H9 (cell line): ENCODE measurements at regions not wholly inside any gene's neighbourhood (a gene's known extent, or its start where the extent isn't known, plus 50 kb on each side); places are given as distances from the start of the nearest gene placed in this dataset.
"Not testable (repeated sequence)": the region's sequence is repeated elsewhere in the genome, so short reads cannot be mapped to it uniquely, and the experiment has no call there.

Source experiments
- DNase-seq: peaks from one replicate; pipeline ENCODE4 v3.0.0-alpha.2; 2017
- H2AFZ ChIP-seq: one replicate; pipeline ENCODE4 v1.6.1; 2013; ENCODE audit warnings: mild to moderate bottlenecking, low read length, control low read depth, moderate library complexity
- H2AK5ac ChIP-seq: 2 replicates; pipeline ENCODE4 v1.6.1; 2013; ENCODE audit warnings: low read length, control low read depth, mixed read lengths; ENCODE audit not compliant: insufficient read length
- H2BK120ac ChIP-seq: one replicate; pipeline ENCODE4 v1.6.1; 2013; ENCODE audit warnings: low read depth, mild to moderate bottlenecking, low read length, control low read depth, inconsistent platforms; ENCODE audit not compliant: poor library complexity, severe bottlenecking
- H2BK12ac ChIP-seq: 2 replicates; pipeline ENCODE4 v1.6.1; 2013; ENCODE audit warnings: low read length, control low read depth, mixed read lengths, low read depth; ENCODE audit not compliant: insufficient read length
- H2BK15ac ChIP-seq: 2 replicates; pipeline ENCODE4 v1.6.1; 2013; ENCODE audit warnings: low read depth, low read length, control low read depth
- H2BK20ac ChIP-seq: one replicate; pipeline ENCODE4 v1.6.1; 2013; ENCODE audit warnings: low read depth, mild to moderate bottlenecking, low read length, control low read depth, inconsistent platforms; ENCODE audit not compliant: poor library complexity, severe bottlenecking
- H2BK5ac ChIP-seq: 2 replicates; pipeline ENCODE4 v1.6.1; 2013; ENCODE audit warnings: low read length, control low read depth, mixed read lengths; ENCODE audit not compliant: insufficient read length
- H3K14ac ChIP-seq: 2 replicates; pipeline ENCODE4 v1.6.1; 2013; ENCODE audit warnings: low read length, control low read depth; ENCODE audit not compliant: insufficient read depth
- H3K18ac ChIP-seq: 2 replicates; pipeline ENCODE4 v1.6.1; 2013; ENCODE audit warnings: low read depth, mild to moderate bottlenecking, mixed read lengths, low read length, control low read depth; ENCODE audit not compliant: insufficient read length
- H3K23ac ChIP-seq: 2 replicates; pipeline ENCODE4 v1.6.1; 2013; ENCODE audit warnings: low read length, control low read depth, mixed read lengths, low read depth; ENCODE audit not compliant: insufficient read length
- H3K23me2 ChIP-seq: 2 replicates; pipeline ENCODE4 v1.6.1; 2013; ENCODE audit warnings: low read depth, mild to moderate bottlenecking, mixed read lengths, low read length, control low read depth; ENCODE audit not compliant: insufficient read length, poor library complexity, severe bottlenecking
- H3K27ac ChIP-seq: 2 replicates; pipeline ENCODE4 v1.5.1; 2013; ENCODE audit warnings: low read length, control low read depth, mixed read lengths, low read depth; ENCODE audit not compliant: insufficient read length
- H3K27me3 ChIP-seq: 2 replicates; pipeline ENCODE4 v1.6.1; 2013; ENCODE audit warnings: low read length, control low read depth, inconsistent platforms; ENCODE audit not compliant: insufficient read depth
- H3K4ac ChIP-seq: 2 replicates; pipeline ENCODE4 v1.6.1; 2013; ENCODE audit warnings: low read depth, mild to moderate bottlenecking, control low read depth, inconsistent platforms, low read length, moderate library complexity
- H3K4me1 ChIP-seq: 2 replicates; pipeline ENCODE4 v1.6.1; 2013; ENCODE audit warnings: low read length, control low read depth, inconsistent platforms; ENCODE audit not compliant: insufficient read depth
- H3K4me2 ChIP-seq: 2 replicates; pipeline ENCODE4 v1.6.1; 2013; ENCODE audit warnings: low read length, control low read depth, mixed read lengths; ENCODE audit not compliant: insufficient read length, insufficient read depth
- H3K56ac ChIP-seq: 2 replicates; pipeline ENCODE4 v1.6.1; 2013; ENCODE audit warnings: low read depth, mild to moderate bottlenecking, mixed read lengths, low read length, control low read depth; ENCODE audit not compliant: insufficient read length
- H3K79me1 ChIP-seq: 2 replicates; pipeline ENCODE4 v1.6.1; 2013; ENCODE audit warnings: low read depth, mild to moderate bottlenecking, moderate library complexity, low read length, control low read depth, inconsistent platforms; ENCODE audit not compliant: insufficient read depth, poor library complexity, severe bottlenecking
- H3K79me2 ChIP-seq: 2 replicates; pipeline ENCODE4 v1.6.1; 2013; ENCODE audit warnings: low read length, control low read depth, inconsistent platforms; ENCODE audit not compliant: insufficient read depth
- H3K9ac ChIP-seq: 2 replicates; pipeline ENCODE4 v1.6.1; 2013; ENCODE audit warnings: low read length, control low read depth, mixed read lengths; ENCODE audit not compliant: insufficient read length; ENCODE audit errors: extremely low read depth
- H3K9me3 ChIP-seq: one replicate; pipeline ENCODE4 v1.6.1; 2013; ENCODE audit warnings: low read depth, low read length, inconsistent platforms; ENCODE audit not compliant: control insufficient read depth
- H3T11ph ChIP-seq: one replicate; pipeline ENCODE4 v1.6.1; 2013; ENCODE audit warnings: mild to moderate bottlenecking, low read length, control low read depth, inconsistent platforms
- H4K20me1 ChIP-seq: one replicate; pipeline ENCODE4 v1.6.1; 2013; ENCODE audit not compliant: control insufficient read depth, insufficient read length, insufficient read depth
- H4K5ac ChIP-seq: 2 replicates; pipeline ENCODE4 v1.6.1; 2013; ENCODE audit warnings: low read depth, mild to moderate bottlenecking, mixed read lengths, low read length, control low read depth; ENCODE audit not compliant: insufficient read length
- H4K8ac ChIP-seq: replicated peaks from 2 replicates; pipeline ENCODE4 v1.6.1; 2013; ENCODE audit warnings: low read length, control low read depth, mixed read lengths, low read depth; ENCODE audit not compliant: insufficient read length
- H4K91ac ChIP-seq: 2 replicates; pipeline ENCODE4 v1.6.1; 2013; ENCODE audit warnings: low read depth, mild to moderate bottlenecking, moderate library complexity, mixed read lengths, low read length, control low read depth; ENCODE audit not compliant: insufficient read length
- H3K27ac Mint-ChIP-seq, 3 experiments: 2 replicates in 2 of 3; 3 replicates in 1 of 3; pipeline ENCODE4 v1.8.0; 2020 to 2021; ENCODE audit warnings: mixed read lengths in 3 of 3, mild to moderate bottlenecking in 1 of 3, moderate library complexity in 1 of 3
- H3K27me3 Mint-ChIP-seq: 2 replicates; pipeline ENCODE4 v1.8.0; 2021; ENCODE audit warnings: low read depth, mild to moderate bottlenecking, moderate library complexity, mixed read lengths
- H3K36me3 Mint-ChIP-seq, 3 experiments: 2 replicates in 2 of 3; 3 replicates in 1 of 3; pipeline ENCODE4 v1.8.0; 2020 to 2021; ENCODE audit warnings: low read depth in 3 of 3, mixed read lengths in 3 of 3; ENCODE audit not compliant: insufficient read depth in 1 of 3
- H3K4me1 Mint-ChIP-seq, 2 experiments: 2 replicates each; pipeline ENCODE4 v1.8.0; 2020; ENCODE audit warnings: mixed read lengths in 2 of 2
- H3K4me3 Mint-ChIP-seq, 2 experiments: 2 replicates in 1 of 2; 3 replicates in 1 of 2; pipeline ENCODE4 v1.8.0; 2020 to 2021; ENCODE audit warnings: mild to moderate bottlenecking in 2 of 2, mixed read lengths in 2 of 2, moderate library complexity in 1 of 2
- H3K9me3 Mint-ChIP-seq, 2 experiments: 2 replicates in 1 of 2; 3 replicates in 1 of 2; pipeline ENCODE4 v1.8.0; 2020; ENCODE audit warnings: mild to moderate bottlenecking in 2 of 2, mixed read lengths in 2 of 2, moderate library complexity in 1 of 2
- WGBS: extraction: QIAGEN DNeasy Blood & Tissue Kit; methylation state at CpG from one replicate; pipeline ENCODE4 v1.1.7; 2013; ENCODE audit warnings: missing lambda C conversion rate, low lambda C conversion rate, mixed read lengths; ENCODE audit not compliant: insufficient read length; ENCODE audit errors: extremely low coverage; 5-methylcytosine and 5-hydroxymethylcytosine counted together
- TF ChIP-seq, protein P1 (sequence below): fragments of 200-600 bp; sonication (generic); conservative IDR thresholded peaks from 3 replicates; pipeline ENCODE4 v1.8.0; 2021; ENCODE audit warnings: antibody characterized with exemption, mild to moderate bottlenecking

DNA sequence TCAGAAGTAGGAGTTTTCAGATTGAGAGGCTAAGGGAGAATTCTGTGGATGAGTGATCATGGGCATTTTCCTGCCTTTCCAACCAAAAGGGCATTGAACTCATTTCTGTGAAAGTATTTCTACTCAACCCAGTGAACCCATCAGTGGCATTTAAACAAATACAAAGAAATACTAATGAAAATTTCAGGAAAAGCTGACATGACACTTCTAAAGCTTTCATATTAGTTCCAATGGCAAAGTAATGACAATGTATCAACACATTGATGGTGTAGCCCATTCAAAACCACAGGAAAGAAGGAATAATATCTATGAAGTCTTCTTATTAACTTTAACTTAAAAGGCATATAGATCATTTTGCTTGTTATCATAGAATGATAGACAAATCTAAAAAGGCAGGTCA lies 183.5 kb upstream of the ANXA10 start:
- Histone ChIP-seq H3K4ac (no peak overlapping the region), H3K56ac (no peak overlapping the region), H3T11ph (no peak overlapping the region), H4K8ac (no peak overlapping the region), H3K79me2 (no peaks in the 10 kb centered on the region), H4K91ac (no peak overlapping the region), H2BK20ac (no peak overlapping the region), H2BK15ac (no peak overlapping the region), H3K27ac (no peak overlapping the region), H2AK5ac (no peak overlapping the region), H3K9me3 (no peaks in the 10 kb centered on the region), H3K9ac (no peak overlapping the region), H2BK12ac (no peak overlapping the region), H3K18ac (no peak overlapping the region), H3K14ac (no peak overlapping the region), H3K23me2 (no peaks in the 10 kb centered on the region), H3K79me1 (no peaks in the 10 kb centered on the region), H2AFZ (no peak overlapping the region), H3K4me2 (no peak overlapping the region), H2BK5ac (no peak overlapping the region), H3K23ac (no peak overlapping the region), H3K4me1 (no peaks in the 10 kb centered on the region), H4K5ac (no peak overlapping the region), H4K20me1 (no peaks in the 10 kb centered on the region), H2BK120ac (no peak overlapping the region), H3K27me3 (no peaks in the 10 kb centered on the region)
- H3K36me3 Mint-ChIP-seq = peaks cover 0 to 15% (median 13%) of the 10 kb centered on the region in 3 experiments; a peak in 3 of 7 replicates
- no peak for DNase-seq
- H3K9me3 Mint-ChIP-seq = peaks cover 7% of the 10 kb centered on the region in 2 experiments; a peak in 4 of 5 replicates
- no peaks in the 10 kb centered on the region for H3K27me3 Mint-ChIP-seq
- H3K27ac Mint-ChIP-seq = no peak overlapping the region
- TF ChIP-seq, protein P1, sequence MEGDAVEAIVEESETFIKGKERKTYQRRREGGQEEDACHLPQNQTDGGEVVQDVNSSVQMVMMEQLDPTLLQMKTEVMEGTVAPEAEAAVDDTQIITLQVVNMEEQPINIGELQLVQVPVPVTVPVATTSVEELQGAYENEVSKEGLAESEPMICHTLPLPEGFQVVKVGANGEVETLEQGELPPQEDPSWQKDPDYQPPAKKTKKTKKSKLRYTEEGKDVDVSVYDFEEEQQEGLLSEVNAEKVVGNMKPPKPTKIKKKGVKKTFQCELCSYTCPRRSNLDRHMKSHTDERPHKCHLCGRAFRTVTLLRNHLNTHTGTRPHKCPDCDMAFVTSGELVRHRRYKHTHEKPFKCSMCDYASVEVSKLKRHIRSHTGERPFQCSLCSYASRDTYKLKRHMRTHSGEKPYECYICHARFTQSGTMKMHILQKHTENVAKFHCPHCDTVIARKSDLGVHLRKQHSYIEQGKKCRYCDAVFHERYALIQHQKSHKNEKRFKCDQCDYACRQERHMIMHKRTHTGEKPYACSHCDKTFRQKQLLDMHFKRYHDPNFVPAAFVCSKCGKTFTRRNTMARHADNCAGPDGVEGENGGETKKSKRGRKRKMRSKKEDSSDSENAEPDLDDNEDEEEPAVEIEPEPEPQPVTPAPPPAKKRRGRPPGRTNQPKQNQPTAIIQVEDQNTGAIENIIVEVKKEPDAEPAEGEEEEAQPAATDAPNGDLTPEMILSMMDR = no peak
- H3K4me3 Mint-ChIP-seq = no peak overlapping the region
- H3K4me1 Mint-ChIP-seq = peaks cover 3 to 19% of the 10 kb centered on the region in 2 experiments; a peak in 3 of 4 replicates

DNA sequence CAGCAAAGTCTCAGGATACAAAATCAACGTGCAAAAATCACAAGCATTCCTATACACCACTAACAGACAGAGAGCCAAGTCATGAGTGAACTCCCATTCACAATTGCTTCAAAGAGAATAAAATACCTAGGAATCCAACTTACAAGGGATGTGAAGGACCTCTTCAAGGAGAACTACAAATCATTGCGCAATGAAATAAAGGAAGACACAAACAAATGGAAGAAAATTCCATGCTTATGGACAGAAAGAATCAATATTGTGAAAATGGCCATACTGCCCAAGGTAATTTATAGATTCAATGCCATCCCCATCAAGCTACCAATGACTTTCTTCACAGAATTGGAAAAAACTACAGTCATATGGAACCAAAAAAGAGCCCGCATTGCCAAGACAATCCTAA lies 179.8 kb upstream of the ANXA10 start:
- H3K9ac ChIP-seq, H3K18ac ChIP-seq, H2AFZ ChIP-seq, H3K79me2 ChIP-seq, H3K14ac ChIP-seq, H3K23ac ChIP-seq, H2BK5ac ChIP-seq, H3K36me3 Mint-ChIP-seq, H4K20me1 ChIP-seq, H3K4ac ChIP-seq, H2BK12ac ChIP-seq, H2BK15ac ChIP-seq, H3K9me3 ChIP-seq, H3K23me2 ChIP-seq, H3K56ac ChIP-seq, H3K27me3 Mint-ChIP-seq, H3K27ac Mint-ChIP-seq, H2BK20ac ChIP-seq, H4K91ac ChIP-seq, H3K79me1 ChIP-seq, H3K4me3 Mint-ChIP-seq, H4K5ac ChIP-seq, DNase-seq, H3K27ac ChIP-seq, H3K27me3 ChIP-seq, H3K4me1 ChIP-seq, H2BK120ac ChIP-seq, H2AK5ac ChIP-seq, H4K8ac ChIP-seq, H3T11ph ChIP-seq, H3K4me2 ChIP-seq: not testable (repeated sequence)
- no CpG with 5 or more reads among the region's 3 CpGs for WGBS
- Mint-ChIP-seq H3K4me1 (peaks cover 3 to 13% of the 10 kb centered on the region in 2 experiments; a peak in 3 of 4 replicates), H3K9me3 (peaks cover 2 to 10% of the 10 kb centered on the region in 2 experiments; a peak in 4 of 5 replicates)
